ENCODE measurements at regions not wholly inside any gene's neighbourhood (a gene's known extent, or its start where the extent isn't known, plus 50 kb on each side); places are given as distances from the start of the nearest gene placed in this dataset.
"Not testable (repeated sequence)": the region's sequence is repeated elsewhere in the genome, so short reads cannot be mapped to it uniquely, and the experiment has no call there.

DNA sequence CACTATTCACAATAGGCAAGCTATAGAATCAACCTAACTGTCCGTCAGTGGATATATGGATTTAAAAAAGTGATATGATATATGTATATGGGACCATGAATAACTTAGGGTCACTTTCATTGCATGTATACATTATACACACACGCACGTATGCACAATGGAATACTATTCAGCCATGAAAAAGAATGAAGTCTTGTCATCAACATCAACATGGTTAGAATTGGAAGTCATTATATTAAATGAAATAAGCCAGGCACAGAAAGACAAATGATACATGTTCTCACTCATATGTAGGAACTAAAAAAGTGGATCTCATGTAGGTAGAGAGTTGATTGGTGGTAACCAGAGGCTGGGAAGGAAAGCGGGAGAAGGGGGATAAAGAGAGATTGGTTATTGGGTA is 234.3 kb downstream of the VRK1 start:
- no peak for DNase-seq (ENCODE audit: low read depth)

DNA sequence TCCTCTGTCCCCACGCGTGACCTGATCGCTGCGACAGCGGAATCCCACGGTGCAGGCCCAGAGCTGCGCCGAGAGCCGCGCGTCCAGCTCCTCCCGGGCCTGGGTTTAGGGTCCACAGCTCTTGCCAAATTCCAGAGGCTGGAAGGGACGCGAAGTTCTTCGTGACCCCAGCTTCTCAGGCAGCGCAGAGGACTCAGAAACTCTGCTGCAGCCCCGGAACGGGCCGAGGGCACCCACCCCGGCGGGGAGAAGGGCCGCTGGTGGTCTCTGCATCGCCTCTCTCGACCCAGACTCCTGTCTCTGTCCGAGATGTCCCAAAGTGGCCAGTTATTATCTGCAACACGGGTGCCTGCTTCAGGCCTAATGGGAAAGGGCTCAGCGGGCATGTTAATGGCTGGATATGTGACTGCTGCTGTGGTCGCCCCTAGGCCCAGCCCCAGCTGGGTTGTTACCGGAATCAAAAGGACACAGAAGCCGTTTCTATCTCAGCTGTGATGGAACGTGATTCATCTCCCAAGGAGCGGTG is 236.4 kb downstream of the VRK1 start:
- no peak for DNase-seq (ENCODE audit: low read depth)

DNA sequence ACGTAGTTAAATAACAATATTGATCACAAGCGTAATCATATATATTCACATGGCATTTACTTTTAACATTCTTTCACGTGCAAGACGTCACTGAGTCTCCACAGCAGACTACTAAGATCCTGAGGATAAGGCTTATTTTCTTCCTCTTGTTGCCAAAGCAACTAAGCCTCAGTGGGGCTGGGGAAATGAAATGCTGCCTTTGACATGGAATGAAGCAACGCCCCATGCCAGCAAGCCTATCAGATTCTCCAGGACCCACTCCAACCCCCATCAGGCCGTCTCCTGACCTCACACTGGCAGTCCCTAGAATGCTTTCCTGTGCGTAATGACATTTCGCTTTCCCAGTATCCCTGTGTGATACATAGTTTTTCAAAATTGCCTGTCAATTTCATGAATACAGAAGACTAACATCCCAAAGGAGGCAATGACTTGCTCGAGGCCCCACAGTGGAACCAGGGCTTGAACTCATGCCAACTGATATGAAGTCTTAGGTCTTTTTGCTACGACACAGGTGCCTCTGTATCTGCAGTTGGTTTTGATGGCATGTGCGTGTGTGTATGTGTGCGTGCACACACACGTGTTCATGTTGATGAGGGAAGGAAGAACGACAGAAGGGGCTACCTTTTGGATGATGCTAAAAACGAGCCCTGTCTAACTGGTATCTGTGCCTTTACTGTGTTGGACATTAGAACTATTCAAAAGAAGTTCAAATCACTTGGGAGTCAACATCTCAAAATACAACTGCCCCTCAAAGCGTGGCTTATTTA is 239.1 kb downstream of the VRK1 start:
- DNase-seq (ENCODE audit: low read depth), result no peak

DNA sequence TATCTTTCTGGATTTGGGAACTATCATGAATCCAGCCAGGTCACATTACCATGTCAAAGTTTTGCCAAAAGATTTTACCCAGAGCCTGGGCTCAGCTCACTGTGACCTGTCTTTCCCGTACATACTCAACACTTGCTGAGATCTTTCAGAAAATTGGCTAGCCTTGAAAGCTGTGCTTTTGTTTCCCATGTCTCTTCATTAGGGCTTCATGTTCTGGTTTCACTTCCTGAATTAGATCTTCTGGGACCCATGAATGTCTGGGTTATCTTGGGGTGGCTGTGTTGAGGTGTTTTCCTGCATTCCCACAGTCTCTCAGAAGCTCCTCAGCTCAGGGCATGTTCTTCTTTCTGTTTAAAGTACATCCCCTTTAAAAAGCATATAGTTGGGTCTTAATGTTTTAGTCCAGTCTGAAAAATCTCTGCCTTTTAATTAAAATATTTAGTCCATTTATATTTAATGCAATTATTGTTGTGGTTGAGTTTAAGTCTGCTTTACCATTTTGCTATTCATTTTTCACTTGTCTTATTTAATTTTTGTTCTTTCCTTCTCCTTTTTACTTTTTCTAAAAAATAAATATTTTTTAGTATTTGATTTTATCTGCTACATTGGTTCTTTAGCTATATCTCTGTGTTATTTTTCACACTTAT is 242.7 kb downstream of the VRK1 start:
- DNase-seq (ENCODE audit: low read depth), result no peak

DNA sequence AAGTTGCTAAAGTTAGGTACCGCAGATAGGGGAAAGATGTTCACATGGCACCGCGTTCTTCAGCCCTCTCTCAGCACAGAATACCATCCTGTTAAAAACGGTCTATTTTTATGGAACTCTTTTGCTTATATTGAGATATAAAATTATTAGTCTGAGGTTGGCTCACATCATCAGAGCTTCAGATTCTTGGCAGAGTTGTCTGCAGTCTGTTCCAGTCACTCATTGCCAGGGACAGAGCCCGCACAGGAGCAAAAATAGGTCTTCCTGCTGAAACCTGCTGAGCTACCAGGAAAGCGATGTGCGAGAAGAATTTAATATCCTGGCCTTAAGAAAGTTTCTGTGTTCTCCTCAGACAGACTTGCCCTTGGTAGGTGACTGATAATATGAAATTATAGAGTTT is 249.8 kb downstream of the VRK1 start:
- no peak for DNase-seq (ENCODE audit: low read depth)

DNA sequence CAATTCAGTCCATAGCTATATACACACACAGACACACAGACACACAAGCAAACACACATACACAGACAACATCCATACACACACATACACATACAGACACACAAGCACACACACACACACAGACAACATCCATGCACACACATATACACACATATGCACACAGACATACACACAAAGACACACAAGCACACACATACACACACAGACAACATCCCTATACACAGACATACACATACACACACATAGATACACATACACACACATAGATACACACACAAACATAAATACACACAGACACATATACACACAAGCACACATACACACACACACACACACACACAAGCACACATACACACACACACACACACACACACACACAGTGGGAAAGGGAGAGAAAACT is 254.8 kb downstream of the VRK1 start:
- DNase-seq (ENCODE audit: low read depth), result no peak

DNA sequence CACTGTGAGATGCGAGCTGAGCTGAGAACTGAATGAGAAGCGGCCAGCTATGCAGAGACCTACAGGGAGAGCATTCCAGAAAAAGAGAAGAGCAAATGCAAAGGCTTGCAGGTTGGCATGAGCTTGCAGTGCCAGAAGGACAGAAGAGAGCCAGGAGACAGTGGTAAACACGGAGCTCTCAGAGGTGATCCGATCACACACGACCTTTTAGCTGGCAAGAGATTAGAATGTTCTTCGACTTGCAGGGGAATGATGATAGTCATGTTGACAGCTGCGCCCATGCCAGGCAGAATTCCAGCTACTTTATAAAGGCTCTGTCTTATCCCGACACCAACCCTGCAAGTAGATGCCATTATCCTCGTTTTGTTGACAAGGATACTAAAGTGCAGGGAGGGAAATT is 256.8 kb downstream of the VRK1 start:
- DNase-seq (ENCODE audit: low read depth), result no peak

DNA sequence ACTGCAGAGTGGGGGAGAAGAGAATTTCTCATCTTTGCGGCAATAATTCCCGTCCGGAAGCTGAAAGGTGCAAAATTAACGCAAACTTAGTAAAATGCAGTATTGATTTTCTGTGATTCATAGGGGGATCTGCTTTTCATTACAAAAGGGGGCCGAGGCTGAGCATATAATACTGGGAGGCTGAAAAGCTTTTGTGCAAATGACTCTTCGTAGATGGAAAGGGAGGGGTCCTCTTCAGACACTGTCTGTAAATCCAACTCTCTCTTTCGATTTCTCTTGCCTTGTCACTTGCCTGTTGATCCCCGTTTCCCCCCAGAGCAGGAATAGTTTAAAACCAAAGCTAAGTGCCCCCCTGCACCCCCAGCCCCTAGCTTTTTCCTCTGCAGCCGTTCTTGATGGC is 258.2 kb downstream of the VRK1 start:
- DNase-seq (ENCODE audit: low read depth), result no peak

DNA sequence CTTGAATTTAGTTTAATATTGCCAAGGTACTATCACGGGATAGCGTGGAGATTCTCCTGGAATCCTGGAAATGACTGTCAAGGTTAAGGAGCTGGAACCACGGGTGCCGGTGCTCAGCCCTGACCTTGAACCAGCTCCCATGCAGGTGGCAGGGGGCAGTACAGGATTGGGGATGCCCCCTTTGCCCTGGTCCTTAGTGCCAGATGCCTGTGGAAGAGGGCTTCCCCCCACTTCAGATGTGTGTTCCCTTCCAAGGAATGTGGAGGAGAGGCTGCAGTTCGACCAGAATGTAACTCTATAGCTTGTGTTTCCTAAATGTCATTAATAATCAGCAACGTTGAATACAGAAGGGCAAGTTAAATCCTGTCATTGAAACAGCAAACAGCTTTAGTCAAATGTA is 258.9 kb downstream of the VRK1 start:
- no peak for DNase-seq (ENCODE audit: low read depth)

DNA sequence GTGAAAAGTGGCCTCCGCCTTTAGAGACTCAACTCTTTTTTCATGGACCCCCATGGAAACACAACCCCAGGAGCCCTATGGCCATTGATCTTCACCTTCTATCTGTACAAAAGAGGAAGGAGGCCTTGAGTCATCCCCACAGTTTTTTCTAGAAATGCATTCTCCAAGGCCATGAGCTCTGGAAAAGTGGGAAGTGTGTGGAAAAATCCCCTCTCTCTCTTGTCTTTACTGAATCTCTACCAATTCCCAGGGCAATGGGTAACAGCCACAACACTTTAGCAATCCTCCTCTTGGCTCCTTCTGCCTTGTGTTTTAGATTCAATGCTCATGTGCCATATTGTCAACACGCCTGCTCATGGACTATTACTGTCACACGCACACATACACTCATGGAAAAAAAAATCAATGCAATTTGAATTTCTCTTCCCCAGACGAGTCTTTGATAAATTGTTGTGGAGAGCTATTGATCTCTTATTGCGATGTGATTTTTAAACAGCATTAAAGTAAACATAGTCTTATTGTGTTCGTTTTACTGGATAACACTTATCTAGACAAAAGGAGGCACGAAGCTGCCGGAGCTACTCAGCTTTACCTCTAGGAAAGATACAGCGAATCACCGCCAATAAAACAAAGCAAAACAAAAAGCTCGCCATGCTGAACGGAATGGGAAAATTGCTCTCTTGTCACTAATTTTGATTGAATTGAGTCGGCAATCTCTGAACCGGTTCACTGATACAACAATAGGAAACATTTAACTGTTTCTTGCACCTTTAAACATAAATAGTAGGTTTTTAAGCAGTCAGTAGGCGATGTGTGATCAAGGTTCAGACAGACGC is 260.3 kb downstream of the VRK1 start:
- DNase-seq (ENCODE audit: low read depth), result no peak

DNA sequence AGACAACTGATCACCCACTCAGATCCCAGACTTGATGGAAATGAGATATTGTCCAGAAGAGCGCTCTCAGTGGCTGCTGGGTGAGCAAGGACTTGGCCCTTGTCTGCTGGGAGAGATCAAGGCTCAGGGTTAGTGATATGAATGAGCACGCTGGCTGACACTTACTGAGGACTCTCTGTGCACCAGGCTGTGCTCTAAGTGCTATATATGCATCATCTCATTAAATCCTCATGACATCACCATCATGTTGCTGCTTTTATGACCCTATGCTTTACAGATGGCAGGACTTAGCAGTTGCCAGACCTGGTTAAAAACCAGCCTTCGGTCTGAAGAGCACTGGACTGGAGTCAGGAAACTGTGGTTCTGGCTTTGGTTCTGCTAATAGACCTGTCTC is 260.9 kb downstream of the VRK1 start:
- DNase-seq (ENCODE audit: low read depth), result no peak

DNA sequence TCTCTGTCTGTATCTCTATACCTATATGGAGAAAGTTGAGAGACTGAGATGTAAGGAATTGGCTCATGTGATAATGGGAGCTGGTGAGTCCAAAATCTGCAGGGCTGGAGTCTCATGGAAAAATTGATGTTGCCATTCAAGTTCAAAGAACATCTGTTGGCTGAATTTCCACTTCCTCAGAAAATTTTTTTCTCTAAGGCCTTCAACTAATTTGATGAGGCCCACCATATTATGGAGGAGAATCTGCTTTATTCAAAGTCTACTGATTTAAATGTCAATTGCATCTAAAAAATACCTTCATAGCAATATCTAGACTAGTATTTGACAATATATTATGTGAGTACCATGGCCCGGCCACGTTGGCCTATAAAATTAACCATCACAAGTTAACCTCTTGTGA is 261.4 kb downstream of the VRK1 start:
- no peak for DNase-seq (ENCODE audit: low read depth)

DNA sequence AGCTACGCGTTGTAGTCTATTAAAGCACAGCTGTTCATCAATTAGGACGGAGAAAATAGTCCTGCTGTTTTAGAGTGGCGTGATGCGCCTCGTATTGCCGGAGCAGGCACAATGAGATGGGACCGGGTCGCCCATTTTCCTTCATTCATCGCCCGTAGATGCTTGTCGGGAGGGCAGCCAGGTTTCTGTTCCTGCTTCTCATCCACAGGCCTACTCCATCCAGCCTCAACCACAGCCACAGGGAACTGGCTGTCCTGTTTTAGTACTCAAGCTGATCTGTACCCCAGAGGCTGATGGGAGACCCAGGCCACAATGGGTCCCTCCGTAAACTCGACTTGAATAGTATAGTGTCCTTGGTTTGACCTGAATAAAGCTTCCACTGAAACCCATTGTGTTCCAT is 264.0 kb downstream of the VRK1 start:
- DNase-seq (ENCODE audit: low read depth), result no peak

DNA sequence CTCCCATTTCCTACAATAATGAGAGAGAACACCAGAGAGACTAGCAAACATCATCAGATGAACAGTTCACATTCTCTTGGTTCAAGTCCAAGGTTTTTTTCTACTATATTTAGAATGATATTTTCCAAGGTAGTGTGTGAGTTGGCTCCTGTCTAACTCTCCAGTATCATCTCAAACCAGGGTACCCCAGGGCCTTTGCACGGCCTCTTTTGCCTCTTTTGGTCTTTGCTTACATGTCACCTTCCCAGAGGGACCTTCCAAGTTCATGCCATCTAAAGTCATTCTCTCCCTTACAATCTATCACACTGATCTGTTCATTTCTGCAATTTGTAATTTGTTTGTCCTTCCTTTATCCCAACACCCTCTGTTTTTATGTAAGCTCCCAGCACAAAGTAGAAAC is 264.5 kb downstream of the VRK1 start:
- no peak for DNase-seq (ENCODE audit: low read depth)

DNA sequence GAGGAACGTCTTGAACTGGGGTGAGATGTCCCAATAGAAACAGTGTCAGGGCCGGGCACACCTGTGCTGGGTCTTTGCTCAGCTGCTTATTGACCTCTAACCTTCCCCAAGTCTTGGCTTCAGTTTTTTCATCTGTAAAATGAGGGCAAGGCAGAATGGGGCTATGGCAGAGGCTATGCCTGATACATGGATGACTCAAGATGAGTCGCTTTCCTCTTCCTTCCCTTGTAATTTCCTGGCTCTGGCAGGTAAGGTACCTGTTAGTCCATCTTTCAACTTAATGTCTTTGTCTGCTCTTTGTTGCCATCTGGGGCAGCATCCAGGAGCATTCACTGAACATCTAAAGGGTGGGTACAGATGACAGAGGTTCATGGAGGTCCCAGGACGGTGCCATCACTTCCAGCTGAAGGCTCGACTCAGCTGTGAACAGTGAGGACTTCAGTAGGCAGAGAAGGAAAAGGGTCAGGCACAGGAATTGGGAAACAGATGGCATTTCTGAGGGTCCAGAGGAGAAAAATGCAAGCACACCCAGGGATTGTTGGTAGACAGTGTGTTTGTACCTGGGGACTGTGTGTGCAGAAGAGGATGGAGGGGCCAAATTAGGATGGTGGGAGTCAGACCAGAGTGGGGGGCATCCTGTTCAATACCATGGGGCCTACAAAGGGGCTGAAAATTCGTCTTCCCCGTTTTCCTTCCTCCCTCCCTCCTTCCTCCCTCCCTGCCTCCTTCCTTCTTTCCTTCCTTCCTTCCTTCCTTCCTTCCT is 268.3 kb downstream of the VRK1 start:
- no peak for DNase-seq (ENCODE audit: low read depth)

DNA sequence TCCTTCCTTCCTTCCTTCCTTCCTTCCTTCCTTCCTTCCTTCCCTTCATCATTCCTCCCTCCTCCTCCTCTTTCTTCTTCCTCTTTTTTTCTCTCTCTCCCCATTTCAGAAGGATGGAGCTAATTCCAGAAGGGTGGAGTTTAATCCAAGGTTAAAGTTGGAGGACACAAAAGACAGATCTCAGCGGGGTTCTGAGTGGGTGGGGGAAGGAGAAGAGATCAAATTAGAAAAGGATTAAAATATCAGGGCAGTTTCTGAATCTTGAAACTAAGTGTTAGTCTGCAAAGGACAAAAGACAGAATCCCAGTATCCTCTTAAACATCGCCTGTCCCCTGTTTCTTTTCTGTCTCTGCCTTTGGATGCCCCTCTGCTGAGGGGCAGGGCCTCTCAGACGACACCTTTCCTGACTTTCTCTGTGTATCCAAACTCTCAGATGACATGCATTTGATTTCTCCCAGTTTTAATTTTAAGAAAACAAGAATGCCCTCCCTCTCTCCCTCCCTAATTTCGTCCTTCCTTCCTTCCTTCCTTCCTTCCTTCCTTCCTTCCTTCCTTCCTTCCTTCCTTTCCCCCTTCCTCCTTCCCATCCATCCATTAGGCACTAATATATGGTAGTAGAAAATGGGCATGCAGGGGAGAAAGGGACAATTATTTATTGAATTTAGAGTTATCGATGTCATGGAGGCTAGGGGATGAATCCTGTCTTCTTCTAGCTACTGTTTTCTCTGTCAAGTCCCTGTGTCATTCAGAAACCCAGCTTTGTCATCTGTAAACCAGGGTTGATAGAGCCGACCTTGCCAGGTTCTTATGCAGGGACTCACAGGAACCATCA is 269.1 kb downstream of the VRK1 start:
- DNase-seq (ENCODE audit: low read depth), result no peak

DNA sequence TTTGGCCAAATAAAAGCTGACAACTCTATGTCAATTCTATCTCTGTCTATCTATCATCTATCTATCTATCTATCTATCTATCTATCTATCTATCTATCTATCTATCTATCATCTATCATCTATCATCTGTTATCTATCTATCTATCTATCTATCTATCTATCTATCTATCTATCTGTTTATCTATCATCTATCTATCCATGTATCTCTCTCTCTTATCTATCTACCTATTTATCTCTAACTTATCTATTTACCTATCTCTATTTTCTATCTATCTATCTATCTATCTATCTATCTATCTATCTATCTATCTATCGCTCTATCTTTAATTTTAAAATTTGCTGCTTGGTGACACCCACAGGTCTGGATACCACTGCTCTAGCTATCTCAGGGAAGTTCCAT is 271.1 kb downstream of the VRK1 start:
- not testable (repeated sequence) for DNase-seq (ENCODE audit: low read depth)

DNA sequence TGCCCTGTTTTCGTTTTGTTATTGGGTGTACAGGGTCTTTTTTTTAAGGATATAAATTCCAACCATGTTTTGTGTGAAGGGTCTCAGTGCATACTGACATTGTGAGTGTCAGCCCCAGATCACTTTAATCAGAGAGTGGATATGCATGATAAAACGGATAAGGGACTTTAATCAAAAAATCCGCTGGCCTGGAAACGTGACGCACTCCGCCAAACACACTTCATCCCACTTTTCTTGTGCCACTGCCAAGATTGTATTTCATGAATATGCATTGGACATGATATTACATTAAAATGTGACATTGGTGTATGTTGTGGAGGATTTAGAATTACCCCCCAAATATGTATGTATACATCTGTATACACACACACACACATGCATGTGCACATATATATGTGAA is 273.1 kb downstream of the VRK1 start:
- no peak for DNase-seq (ENCODE audit: low read depth)

DNA sequence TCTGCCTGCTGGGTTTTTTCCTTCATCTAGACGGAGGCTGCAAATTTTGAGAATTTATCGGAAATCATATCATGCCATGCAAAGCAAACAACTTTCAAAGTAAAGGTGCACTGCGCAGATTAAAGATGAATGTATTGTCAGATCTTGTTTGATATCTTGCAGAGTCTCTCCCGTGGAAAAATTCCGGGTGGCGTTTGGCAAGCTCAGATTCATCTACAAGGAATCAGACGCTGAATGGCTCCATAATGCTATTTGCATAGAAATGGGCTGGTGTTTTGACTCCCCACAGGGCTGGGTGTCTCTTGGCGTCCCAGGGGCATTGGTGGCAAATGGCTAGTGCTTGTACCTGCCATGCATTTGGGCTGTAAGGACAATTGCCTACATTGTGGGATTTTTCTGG is 274.0 kb downstream of the VRK1 start:
- no peak for DNase-seq (ENCODE audit: low read depth)

DNA sequence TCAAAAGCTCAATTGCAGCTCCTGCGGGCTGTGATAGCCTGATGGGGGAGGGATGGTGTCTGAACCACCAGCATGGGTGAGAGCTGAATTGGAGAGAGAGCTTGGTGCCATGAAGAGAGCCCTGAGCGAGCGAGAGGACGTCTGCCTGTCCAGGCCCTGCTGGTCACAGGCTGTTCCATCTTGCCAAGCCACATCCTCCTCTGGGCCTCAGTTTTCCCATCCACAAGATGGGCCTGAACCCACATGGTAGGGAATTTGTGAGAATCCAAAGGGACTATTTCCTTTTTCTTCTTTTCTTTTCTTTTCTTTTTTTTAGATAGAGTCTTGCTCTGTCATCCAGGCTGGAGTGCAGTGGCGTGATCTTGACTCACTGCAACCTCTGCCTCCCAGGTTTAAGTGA is 276.4 kb downstream of the VRK1 start:
- DNase-seq (ENCODE audit: low read depth), result no peak

DNA sequence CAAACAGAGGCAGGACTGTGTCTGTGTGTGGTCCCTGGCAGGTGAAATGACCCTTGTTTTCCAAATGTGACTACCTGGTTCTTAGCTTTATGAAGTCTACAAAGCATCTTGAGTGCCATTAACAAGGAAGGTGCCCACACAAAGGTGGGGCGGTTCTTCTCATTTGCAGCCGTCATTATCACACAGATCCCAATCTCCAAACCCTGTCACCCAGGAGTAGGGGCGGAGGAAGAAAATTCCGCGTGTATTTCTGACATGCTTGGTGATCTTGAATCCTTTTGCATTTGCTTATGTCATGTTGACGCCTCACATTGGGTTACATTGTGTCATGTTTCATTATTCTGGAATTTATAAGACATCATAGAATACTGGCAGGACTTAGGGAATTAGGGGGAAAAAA is 277.3 kb downstream of the VRK1 start:
- DNase-seq (ENCODE audit: low read depth), result no peak

Data from HS-5 (cell line).